Neutrophil (primary cell): ENCODE measurements at regions not wholly inside any gene's neighbourhood (a gene's known extent, or its start where the extent isn't known, plus 50 kb on each side); places are given as distances from the start of the nearest gene placed in this dataset.

Experiments used
- H3K27ac ChIP-seq: fragments of 200-600 bp; sonication (generic); 2 replicates; pipeline ENCODE4 v1.5.1; 2016; ENCODE audit warnings: mild to moderate bottlenecking, moderate library complexity
- H3K27me3 ChIP-seq: fragments of 200-600 bp; sonication (generic); 2 replicates; pipeline ENCODE4 v1.6.0; 2016; ENCODE audit warnings: mild to moderate bottlenecking
- H3K36me3 ChIP-seq: fragments of 200-600 bp; sonication (generic); 2 replicates; pipeline ENCODE4 v1.5.1; 2017
- H3K4me1 ChIP-seq, 2 experiments: fragments of 200-600 bp in 1 of 2; sonication (generic) in 1 of 2; 1 replicate in 1 of 2; 2 replicates in 1 of 2; pipeline versions ENCODE4 v1.5.1 to v1.6.1; 2013 to 2016; ENCODE audit warnings: low read depth in 1 of 2, low read length in 1 of 2, mild to moderate bottlenecking in 1 of 2, moderate library complexity in 1 of 2; ENCODE audit not compliant: control insufficient read depth in 1 of 2, insufficient read depth in 1 of 2
- H3K4me3 ChIP-seq, 2 experiments: fragments of 200-600 bp in 1 of 2; sonication (generic) in 1 of 2; 1 replicate in 1 of 2; 2 replicates in 1 of 2; pipeline ENCODE4 v1.5.1; 2013 to 2016; ENCODE audit warnings: low read depth in 1 of 2, low read length in 1 of 2, mild to moderate bottlenecking in 1 of 2, moderate library complexity in 1 of 2
- H3K9me3 ChIP-seq: fragments of 200-600 bp; sonication (generic); 2 replicates; pipeline ENCODE4 v1.5.1; 2016
- TF ChIP-seq, protein P1 (sequence below): fragments of 200-600 bp; sonication (generic); IDR thresholded peaks from 2 replicates; pipeline ENCODE4 v1.5.1; 2016; ENCODE audit warnings: antibody characterized with exemption

- no peaks in the 10 kb centered on the region for H3K9me3 ChIP-seq
- TF ChIP-seq, protein P1, sequence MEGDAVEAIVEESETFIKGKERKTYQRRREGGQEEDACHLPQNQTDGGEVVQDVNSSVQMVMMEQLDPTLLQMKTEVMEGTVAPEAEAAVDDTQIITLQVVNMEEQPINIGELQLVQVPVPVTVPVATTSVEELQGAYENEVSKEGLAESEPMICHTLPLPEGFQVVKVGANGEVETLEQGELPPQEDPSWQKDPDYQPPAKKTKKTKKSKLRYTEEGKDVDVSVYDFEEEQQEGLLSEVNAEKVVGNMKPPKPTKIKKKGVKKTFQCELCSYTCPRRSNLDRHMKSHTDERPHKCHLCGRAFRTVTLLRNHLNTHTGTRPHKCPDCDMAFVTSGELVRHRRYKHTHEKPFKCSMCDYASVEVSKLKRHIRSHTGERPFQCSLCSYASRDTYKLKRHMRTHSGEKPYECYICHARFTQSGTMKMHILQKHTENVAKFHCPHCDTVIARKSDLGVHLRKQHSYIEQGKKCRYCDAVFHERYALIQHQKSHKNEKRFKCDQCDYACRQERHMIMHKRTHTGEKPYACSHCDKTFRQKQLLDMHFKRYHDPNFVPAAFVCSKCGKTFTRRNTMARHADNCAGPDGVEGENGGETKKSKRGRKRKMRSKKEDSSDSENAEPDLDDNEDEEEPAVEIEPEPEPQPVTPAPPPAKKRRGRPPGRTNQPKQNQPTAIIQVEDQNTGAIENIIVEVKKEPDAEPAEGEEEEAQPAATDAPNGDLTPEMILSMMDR = no peak
- peaks cover 15% of the 10 kb centered on the region for H3K27me3 ChIP-seq
- H3K36me3 ChIP-seq = no peaks in the 10 kb centered on the region
- H3K27ac ChIP-seq = no peak overlapping the region
- H3K4me1 ChIP-seq = peaks cover 0 to 7% of the 10 kb centered on the region in 2 experiments
- H3K4me3 ChIP-seq = no peak overlapping the region
Measured at GRCh38 chr10:29026802-29027580, 261.9 kb upstream of the LYZL1 start.

- H3K27ac ChIP-seq = no peak overlapping the region
- TF ChIP-seq, protein P1 = no peak
- no peaks in the 10 kb centered on the region for H3K9me3 ChIP-seq
- H3K36me3 ChIP-seq = no peaks in the 10 kb centered on the region
- peaks cover 0 to 7% of the 10 kb centered on the region in 2 experiments for H3K4me1 ChIP-seq
- no peak overlapping the region for H3K4me3 ChIP-seq
- peaks cover 15% of the 10 kb centered on the region for H3K27me3 ChIP-seq
Measured at GRCh38 chr10:29028486-29028885, 260.4 kb upstream of the LYZL1 start.

- H3K4me1 ChIP-seq = peaks cover 0 to 7% of the 10 kb centered on the region in 2 experiments
- no peak overlapping the region for H3K27ac ChIP-seq
- H3K4me3 ChIP-seq = no peak overlapping the region
- no peaks in the 10 kb centered on the region for H3K36me3 ChIP-seq
- H3K9me3 ChIP-seq = no peaks in the 10 kb centered on the region
- peaks cover 15% of the 10 kb centered on the region for H3K27me3 ChIP-seq
- TF ChIP-seq, protein P1 = no peak
Measured at GRCh38 chr10:29030900-29031299, 258.0 kb upstream of the LYZL1 start.

DNA sequence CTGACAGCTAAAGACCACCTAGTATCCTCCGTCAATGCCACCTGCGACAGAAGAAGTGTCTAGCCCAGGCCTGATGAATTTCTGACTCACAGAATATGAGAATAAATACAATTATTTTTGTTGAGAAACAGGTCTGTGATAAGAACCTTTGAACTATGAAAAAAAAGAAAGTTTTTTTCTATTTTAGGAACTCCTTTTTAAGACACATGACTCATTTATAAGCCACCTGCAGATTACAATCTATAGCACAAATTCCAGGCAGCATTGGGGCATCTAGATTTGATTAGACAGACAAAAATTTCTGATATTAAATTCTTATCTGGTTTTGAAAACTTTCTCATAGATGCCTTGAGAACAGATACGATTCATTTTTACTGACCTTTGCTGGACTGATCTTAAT is 256.7 kb upstream of the LYZL1 start:
- TF ChIP-seq, protein P1 = no peak
- Histone ChIP-seq H3K9me3 (no peaks in the 10 kb centered on the region), H3K36me3 (no peaks in the 10 kb centered on the region), H3K4me1 (peaks cover 0 to 7% of the 10 kb centered on the region in 2 experiments), H3K27me3 (peaks cover 6% of the 10 kb centered on the region), H3K27ac (no peak overlapping the region), H3K4me3 (no peak overlapping the region)

GRCh38 chr10:29033311-29033940 is 255.4 kb upstream of the LYZL1 start:
- Histone ChIP-seq H3K36me3 (no peaks in the 10 kb centered on the region), H3K4me1 (peaks cover 0 to 7% of the 10 kb centered on the region in 2 experiments), H3K4me3 (no peak overlapping the region), H3K27ac (no peak overlapping the region), H3K27me3 (peaks cover 6% of the 10 kb centered on the region), H3K9me3 (no peaks in the 10 kb centered on the region)
- TF ChIP-seq, protein P1 = no peak
